ENCODE measurements at regions not wholly inside any gene's neighbourhood (a gene's known extent, or its start where the extent isn't known, plus 50 kb on each side); places are given as distances from the start of the nearest gene placed in this dataset.
"Not testable (repeated sequence)": the region's sequence is repeated elsewhere in the genome, so short reads cannot be mapped to it uniquely, and the experiment has no call there.

DNA sequence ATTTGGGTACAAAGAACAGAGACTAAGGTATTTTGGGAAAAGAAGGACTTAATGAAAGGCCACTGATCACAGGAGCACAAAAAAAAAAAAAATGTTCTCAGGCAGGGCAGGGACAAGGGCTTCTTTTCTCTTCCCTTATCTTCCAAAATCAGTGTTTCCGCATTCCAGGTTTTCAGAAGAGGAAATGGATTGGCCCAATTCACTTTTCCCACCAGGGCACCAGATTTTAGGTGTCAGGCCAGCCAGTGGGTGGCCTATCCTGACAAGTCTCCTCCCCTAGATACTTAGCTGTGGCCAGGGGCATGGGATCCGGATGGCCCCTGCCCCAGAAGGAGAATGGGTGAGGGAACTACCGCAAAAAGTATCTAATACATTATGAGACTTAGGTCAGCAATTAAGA lies 88.9 kb upstream of the WAC start:
- H3K27ac Mint-ChIP-seq, result no peak overlapping the region
- no peak overlapping the region for H3K4me3 Mint-ChIP-seq
- H3K36me3 Mint-ChIP-seq, result no peaks in the 10 kb centered on the region
- H3K4me1 Mint-ChIP-seq, result peaks cover 2% of the 10 kb centered on the region
- H3K27me3 Mint-ChIP-seq (ENCODE audit: low read depth), result no peaks in the 10 kb centered on the region
- DNase-seq (ENCODE audit: low spot score in 2 of 2, unreplicated experiment in 2 of 2), result no peak
- TF ChIP-seq, protein P1, sequence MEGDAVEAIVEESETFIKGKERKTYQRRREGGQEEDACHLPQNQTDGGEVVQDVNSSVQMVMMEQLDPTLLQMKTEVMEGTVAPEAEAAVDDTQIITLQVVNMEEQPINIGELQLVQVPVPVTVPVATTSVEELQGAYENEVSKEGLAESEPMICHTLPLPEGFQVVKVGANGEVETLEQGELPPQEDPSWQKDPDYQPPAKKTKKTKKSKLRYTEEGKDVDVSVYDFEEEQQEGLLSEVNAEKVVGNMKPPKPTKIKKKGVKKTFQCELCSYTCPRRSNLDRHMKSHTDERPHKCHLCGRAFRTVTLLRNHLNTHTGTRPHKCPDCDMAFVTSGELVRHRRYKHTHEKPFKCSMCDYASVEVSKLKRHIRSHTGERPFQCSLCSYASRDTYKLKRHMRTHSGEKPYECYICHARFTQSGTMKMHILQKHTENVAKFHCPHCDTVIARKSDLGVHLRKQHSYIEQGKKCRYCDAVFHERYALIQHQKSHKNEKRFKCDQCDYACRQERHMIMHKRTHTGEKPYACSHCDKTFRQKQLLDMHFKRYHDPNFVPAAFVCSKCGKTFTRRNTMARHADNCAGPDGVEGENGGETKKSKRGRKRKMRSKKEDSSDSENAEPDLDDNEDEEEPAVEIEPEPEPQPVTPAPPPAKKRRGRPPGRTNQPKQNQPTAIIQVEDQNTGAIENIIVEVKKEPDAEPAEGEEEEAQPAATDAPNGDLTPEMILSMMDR (IDR thresholded peaks at IDR 0.05; ENCODE audit: unreplicated experiment), result no peak
- H3K9me3 Mint-ChIP-seq, result no peaks in the 10 kb centered on the region

DNA sequence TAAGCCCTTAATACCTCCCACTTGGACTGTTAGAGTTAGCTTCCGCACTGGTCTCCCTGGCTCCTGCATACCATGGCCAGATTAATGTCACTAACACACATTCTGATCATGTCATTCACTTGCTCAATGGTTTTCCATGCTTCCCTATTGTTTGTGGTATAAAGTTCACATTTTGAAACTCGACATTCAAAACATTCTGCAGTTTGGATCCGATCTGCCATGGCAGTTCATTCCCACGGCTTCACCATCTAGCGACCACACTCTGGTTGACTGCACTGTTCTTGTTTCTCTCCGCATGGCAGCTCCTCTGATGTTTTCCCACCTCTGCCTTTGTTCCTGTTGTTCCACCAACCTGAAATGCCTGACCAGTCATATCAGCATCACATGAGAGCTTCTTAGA lies 87.4 kb upstream of the WAC start:
- TF ChIP-seq, protein P1 (IDR thresholded peaks at IDR 0.05; ENCODE audit: unreplicated experiment), result no peak
- H3K27me3 Mint-ChIP-seq (ENCODE audit: low read depth), result no peaks in the 10 kb centered on the region
- H3K9me3 Mint-ChIP-seq, result no peaks in the 10 kb centered on the region
- no peaks in the 10 kb centered on the region for H3K36me3 Mint-ChIP-seq
- no peak overlapping the region for H3K4me3 Mint-ChIP-seq
- H3K27ac Mint-ChIP-seq, result no peak overlapping the region
- no peak for DNase-seq (ENCODE audit: low spot score in 2 of 2, unreplicated experiment in 2 of 2)
- peaks cover 2% of the 10 kb centered on the region for H3K4me1 Mint-ChIP-seq

DNA sequence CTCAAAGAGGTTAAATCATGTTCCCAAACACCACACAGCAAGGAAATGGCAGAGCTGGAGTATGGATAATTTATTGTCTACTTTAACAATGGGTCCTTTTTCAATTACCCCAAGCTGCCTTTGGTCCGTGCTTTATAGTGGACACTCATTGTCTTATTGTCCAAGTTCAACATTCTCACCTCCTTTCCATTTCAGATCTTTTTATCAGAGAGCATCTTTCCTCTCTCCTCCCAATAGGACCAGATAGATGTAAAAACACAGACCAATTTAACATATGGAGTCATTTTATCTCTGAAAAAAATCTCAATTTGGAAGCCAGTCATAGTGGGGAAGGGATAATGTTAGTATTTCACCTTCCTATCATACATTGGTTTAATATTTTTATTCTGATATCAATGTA lies 83.5 kb upstream of the WAC start:
- H3K4me1 Mint-ChIP-seq, result peaks cover 2% of the 10 kb centered on the region
- peaks cover 6% of the 10 kb centered on the region for H3K9me3 Mint-ChIP-seq
- H3K4me3 Mint-ChIP-seq, result no peak overlapping the region
- no peak overlapping the region for H3K27ac Mint-ChIP-seq
- DNase-seq (ENCODE audit: low spot score in 2 of 2, unreplicated experiment in 2 of 2), result no peak
- TF ChIP-seq, protein P1 (IDR thresholded peaks at IDR 0.05; ENCODE audit: unreplicated experiment), result no peak
- peaks cover 5% of the 10 kb centered on the region for H3K36me3 Mint-ChIP-seq
- H3K27me3 Mint-ChIP-seq (ENCODE audit: low read depth), result no peaks in the 10 kb centered on the region

DNA sequence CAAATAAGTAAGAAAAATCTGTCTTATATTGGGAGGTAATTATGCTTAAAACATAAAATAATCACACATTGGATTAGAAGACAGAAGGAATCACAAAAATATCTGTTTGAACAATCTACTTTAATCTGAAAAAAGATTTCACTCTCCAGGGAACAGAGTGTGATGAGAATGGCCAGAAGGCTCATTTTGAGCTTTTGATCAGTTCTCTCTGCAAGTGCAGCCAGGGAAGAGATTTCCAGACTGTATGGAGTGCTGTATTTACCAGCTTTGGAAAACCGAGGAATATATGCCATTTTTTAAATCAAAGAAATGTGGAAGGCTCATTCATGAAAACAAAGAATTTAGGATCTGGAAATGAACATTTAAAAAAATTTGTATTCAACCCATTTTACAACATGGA lies 83.0 kb upstream of the WAC start:
- TF ChIP-seq, protein P1 (IDR thresholded peaks at IDR 0.05; ENCODE audit: unreplicated experiment), result no peak
- peaks cover 2% of the 10 kb centered on the region for H3K4me1 Mint-ChIP-seq
- H3K9me3 Mint-ChIP-seq, result peaks cover 9% of the 10 kb centered on the region
- no peak overlapping the region for H3K27ac Mint-ChIP-seq
- DNase-seq (ENCODE audit: low spot score in 2 of 2, unreplicated experiment in 2 of 2), result no peak
- H3K27me3 Mint-ChIP-seq (ENCODE audit: low read depth), result no peaks in the 10 kb centered on the region
- peaks cover 6% of the 10 kb centered on the region for H3K36me3 Mint-ChIP-seq
- H3K4me3 Mint-ChIP-seq, result no peak overlapping the region

DNA sequence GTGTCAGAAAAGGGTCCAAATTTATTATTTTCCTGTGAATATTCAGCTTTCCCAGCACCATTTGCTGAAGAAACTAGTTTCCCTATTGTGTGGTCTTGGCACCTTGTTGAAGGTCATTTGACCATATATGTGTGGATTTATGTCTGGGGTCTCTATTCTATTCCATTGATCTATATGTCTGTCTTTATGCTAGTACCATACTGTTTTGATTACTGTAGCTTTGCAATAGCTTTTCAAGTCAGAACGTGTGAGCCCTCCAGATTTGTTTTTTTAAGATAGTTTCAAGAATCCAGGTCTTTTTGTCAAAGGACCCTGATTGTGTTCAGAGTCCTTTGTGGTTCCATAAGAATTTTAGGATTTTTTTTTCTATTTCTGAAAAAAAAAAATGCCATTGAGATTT lies 79.0 kb upstream of the WAC start:
- TF ChIP-seq, protein P1 (IDR thresholded peaks at IDR 0.05; ENCODE audit: unreplicated experiment), result no peak
- Mint-ChIP-seq H3K9me3 (peaks cover 16% of the 10 kb centered on the region), H3K36me3 (peaks cover 11% of the 10 kb centered on the region), H3K27me3 (ENCODE audit: low read depth) (no peaks in the 10 kb centered on the region), H3K4me1 (peaks cover 7% of the 10 kb centered on the region), H3K4me3 (no peak overlapping the region), H3K27ac (no peak overlapping the region)
- DNase-seq (ENCODE audit: low spot score in 2 of 2, unreplicated experiment in 2 of 2), result no peak

DNA sequence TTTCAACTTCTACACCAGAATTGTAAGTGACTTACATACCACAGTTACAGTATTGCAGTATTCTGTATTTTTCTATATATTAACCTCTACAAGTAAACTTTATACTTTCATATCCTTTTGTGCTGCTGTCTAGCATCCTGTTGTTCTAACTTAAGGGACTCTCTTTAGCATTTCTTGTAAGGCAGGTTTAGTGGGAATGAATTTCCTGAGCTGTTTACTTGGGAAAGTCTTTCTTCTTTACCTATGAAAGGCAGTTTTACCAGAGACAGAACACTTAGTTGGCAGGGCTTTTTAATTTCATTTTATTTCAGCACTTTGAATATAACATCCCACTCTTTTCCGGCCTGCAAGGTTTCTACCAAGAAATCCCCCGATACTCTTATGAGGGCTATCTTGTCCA lies 75.8 kb upstream of the WAC start:
- DNase-seq (ENCODE audit: low spot score in 2 of 2, unreplicated experiment in 2 of 2), result no peak
- H3K27me3 Mint-ChIP-seq (ENCODE audit: low read depth), result no peaks in the 10 kb centered on the region
- peak overlapping the region; percentile 68 for H3K27ac Mint-ChIP-seq
- H3K4me3 Mint-ChIP-seq, result no peak overlapping the region
- H3K36me3 Mint-ChIP-seq, result peaks cover 11% of the 10 kb centered on the region
- TF ChIP-seq, protein P1 (IDR thresholded peaks at IDR 0.05; ENCODE audit: unreplicated experiment), result no peak
- H3K9me3 Mint-ChIP-seq, result peaks cover 16% of the 10 kb centered on the region
- peaks cover 11% of the 10 kb centered on the region for H3K4me1 Mint-ChIP-seq

DNA sequence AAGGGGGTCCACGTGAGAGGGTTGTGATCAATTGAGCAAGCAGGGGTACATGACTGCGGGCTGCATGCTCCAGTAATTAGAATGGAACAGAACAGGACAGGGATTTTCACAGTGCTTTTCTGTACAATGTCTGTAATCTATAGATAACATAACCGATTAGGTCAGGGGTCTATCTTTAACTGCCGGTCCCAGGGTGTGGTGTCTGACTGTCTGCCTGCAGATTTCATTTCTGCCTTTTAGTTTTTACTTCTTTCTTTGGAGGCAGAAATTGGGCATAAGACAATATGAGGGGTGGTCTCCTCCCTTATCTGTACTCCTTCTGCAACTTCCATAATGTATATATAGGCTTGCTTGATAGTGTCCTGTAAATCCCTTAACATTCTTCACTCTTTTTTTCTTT lies 75.0 kb upstream of the WAC start:
- not testable (repeated sequence) for H3K27ac Mint-ChIP-seq
- H3K9me3 Mint-ChIP-seq, result peaks cover 16% of the 10 kb centered on the region

More for the DNA sequence above, 75.0 kb upstream of the WAC start:
- not testable (repeated sequence) for H3K27me3 Mint-ChIP-seq (ENCODE audit: low read depth); DNase-seq (ENCODE audit: low spot score in 2 of 2, unreplicated experiment in 2 of 2); H3K4me3 Mint-ChIP-seq
- H3K4me1 Mint-ChIP-seq, result peaks cover 11% of the 10 kb centered on the region
- peaks cover 11% of the 10 kb centered on the region for H3K36me3 Mint-ChIP-seq
